GM19468 (cell line): ENCODE measurements at regions not wholly inside any gene's neighbourhood (a gene's known extent, or its start where the extent isn't known, plus 50 kb on each side); places are given as distances from the start of the nearest gene placed in this dataset.

ENCODE experiments used
- ATAC-seq: cut with Tn5 transposase; IDR thresholded peaks from one replicate; pipeline ENCODE4 v1.9.1; 2021; ENCODE audit warnings: mild to moderate bottlenecking, moderate library complexity, moderate number of reproducible peaks; ENCODE audit not compliant: unreplicated experiment; ENCODE audit errors: extremely low read depth

DNA sequence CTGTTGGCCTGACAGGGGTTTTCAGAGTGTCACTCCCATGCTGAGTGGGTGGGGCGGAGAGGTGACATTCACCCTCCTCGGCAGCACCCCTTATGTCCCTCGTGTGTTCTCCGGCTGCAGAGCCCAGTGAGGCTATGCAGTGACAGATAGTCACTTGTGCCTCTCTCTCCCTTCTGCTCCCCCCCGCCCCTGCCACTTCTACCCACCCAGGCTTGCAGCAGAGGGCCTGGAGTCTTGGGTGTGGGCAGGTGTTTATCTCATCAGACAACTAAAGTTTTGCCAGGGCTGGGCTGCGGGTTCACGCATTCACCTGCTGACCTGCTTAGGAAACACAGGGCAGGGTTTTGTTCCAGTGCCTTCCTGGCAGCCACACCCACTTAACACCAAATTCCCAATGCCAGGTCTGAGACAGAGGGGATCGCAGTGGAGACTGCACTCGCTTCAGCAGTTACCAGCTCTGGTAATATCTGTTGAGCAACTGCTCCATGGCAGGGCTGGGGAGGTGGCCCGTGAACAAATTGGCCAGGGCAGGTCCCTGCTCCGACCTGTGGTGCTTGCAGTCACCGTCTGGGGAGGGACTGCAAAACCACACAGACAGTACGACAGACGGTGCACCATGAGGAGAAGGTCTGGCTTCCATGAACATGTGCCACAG is 50.5 kb upstream of the ADA2 start:
- ATAC-seq, result no peak

DNA sequence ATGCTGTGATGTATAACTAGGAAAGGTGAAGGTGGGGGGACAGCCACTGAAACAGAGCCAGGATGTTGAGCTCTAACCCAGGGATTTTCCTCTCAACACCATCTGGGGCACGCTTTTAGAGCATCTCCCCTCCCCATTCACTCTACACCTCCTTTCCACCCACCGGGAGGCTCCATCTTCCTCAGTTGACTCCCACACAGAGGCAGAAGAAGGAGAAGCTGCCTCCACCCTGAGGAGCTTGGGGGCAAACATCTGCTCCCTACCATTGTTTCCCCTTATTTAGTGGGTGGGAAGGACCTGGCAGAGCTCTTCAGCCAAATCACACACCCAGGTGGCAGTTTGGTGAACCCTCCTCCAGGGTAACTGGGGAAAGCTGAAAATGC is 50.0 kb upstream of the ADA2 start:
- no peak for ATAC-seq
